Adrenal gland (tissue), 9 donors: ENCODE measurements at regions not wholly inside any gene's neighbourhood (a gene's known extent, or its start where the extent isn't known, plus 50 kb on each side); places are given as distances from the start of the nearest gene placed in this dataset.

Experiments used
- DNase-seq, 7 donors: peaks; one replicate each; pipeline ENCODE4 v3.0.0-alpha.2; 2019 to 2020
- H3K27ac ChIP-seq, 5 donors: fragments of 200-600 bp; sonication (generic) in 4 of 5; 1 replicate in 3 of 5; 2 replicates in 2 of 5; pipeline versions ENCODE4 v1.5.1 to v1.8.0; 2016 to 2020; ENCODE audit warnings: mild to moderate bottlenecking in 1 of 5
- H3K27me3 ChIP-seq: fragments of 200-600 bp; 2 replicates; pipeline ENCODE4 v1.8.0; 2021
- H3K36me3 ChIP-seq, 2 donors: fragments of 200-600 bp; replicated peaks in 1 of 2; 1 replicate in 1 of 2; 2 replicates in 1 of 2; pipeline versions ENCODE4 v1.5.1 to v1.8.0; 2018 to 2022
- H3K4me1 ChIP-seq, 2 donors: fragments of 200-600 bp; replicated peaks in 1 of 2; 1 replicate in 1 of 2; 2 replicates in 1 of 2; pipeline versions ENCODE4 v1.5.1 to v1.8.0; 2018 to 2021
- H3K4me3 ChIP-seq, 4 donors: fragments of 200-600 bp; sonication (generic) in 3 of 4; one replicate each; pipeline ENCODE4 v1.5.1; 2016 to 2018
- H3K9me3 ChIP-seq, 3 donors: fragments of 200-600 bp; sonication (generic) in 1 of 3; replicated peaks in 1 of 3; 1 replicate in 2 of 3; 2 replicates in 1 of 3; pipeline versions ENCODE4 v1.5.1 to v1.8.0; 2016 to 2021
- CTCF ChIP-seq, 6 experiments: fragments of 450-650 bp in 4 of 6; fragments of 200-600 bp in 2 of 6; sonication (generic) in 1 of 6; IDR thresholded peaks; 1 replicate in 5 of 6; 2 replicates in 1 of 6; pipeline versions ENCODE4 v1.5.1 to v1.8.0; 2016 to 2021; ENCODE audit warnings: antibody characterized with exemption in 6 of 6, mild to moderate bottlenecking in 2 of 6, moderate library complexity in 1 of 6
- POLR2A ChIP-seq, 2 donors: fragments of 450-650 bp; IDR thresholded peaks; one replicate each; pipeline ENCODE4 v1.6.1; 2017; ENCODE audit warnings: antibody characterized with exemption in 2 of 2, mild to moderate bottlenecking in 2 of 2, moderate library complexity in 1 of 2
- WGBS, 4 donors: extraction: QIAGEN DNeasy Blood & Tissue Kit in 2 of 4; methylation state at CpG; one replicate each; pipeline versions ENCODE4 v1.1.5 to v1.1.7; 2013 to 2017; 5-methylcytosine and 5-hydroxymethylcytosine counted together
- intact Hi-C, 2 donors: fragments of 100-400 bp; cut with DNase I; formaldehyde crosslinking; loops; one replicate each; pipeline versions ENCODE4 v1.14.1 to v1.15.0; 2022 to 2023
- donor health status: healthy with polysubstance abuse.
- donor health status: Bipolar disorder and iron deficiency.
- donor health status: DM: yes; HTN: yes; CAD: no.
- donor health status: DM: no; HTN: no; CAD: no.
- donor health status: DM: no; HTN: no; CAD: no.

- Histone ChIP-seq H3K9me3 (no peaks in the 10 kb centered on the region), H3K27ac (no peak overlapping the region), H3K36me3 (no peaks in the 10 kb centered on the region), H3K27me3 (peaks cover 7% of the 10 kb centered on the region), H3K4me1 (no peaks in the 10 kb centered on the region), H3K4me3 (no peak overlapping the region)
- 74 to 89% (median 78%) methylated on average over 3 of the region's 3 CpGs for WGBS, 4 donors
- no peak for TF ChIP-seq CTCF (IDR thresholded peaks at IDR 0.05)
- TF ChIP-seq POLR2A (IDR thresholded peaks at IDR 0.05): no peak
- intact Hi-C loops: no loop called here
- DNase-seq: no peak
Observed at GRCh38 chr20:41782730-41783406, 164.7 kb upstream of the CHD6 start.

GRCh38 chr20:41782255-41782654 is 164.1 kb upstream of the CHD6 start:
- Histone ChIP-seq H3K27me3 (peaks cover 7% of the 10 kb centered on the region), H3K36me3 (no peaks in the 10 kb centered on the region), H3K9me3 (no peaks in the 10 kb centered on the region), H3K27ac (no peak overlapping the region), H3K4me1 (no peaks in the 10 kb centered on the region), H3K4me3 (no peak overlapping the region)
- intact Hi-C loops: no loop called here
- 63 to 90% (median 80%) methylated on average over 2 to 3 of the region's 3 CpGs for WGBS, 4 donors
- no peak for DNase-seq
- TF ChIP-seq CTCF (IDR thresholded peaks at IDR 0.05) (no peak), POLR2A (IDR thresholded peaks at IDR 0.05) (no peak)

- intact Hi-C loops: no loop called here
- Histone ChIP-seq H3K4me3 (no peak overlapping the region), H3K9me3 (no peaks in the 10 kb centered on the region), H3K27me3 (peaks cover 16% of the 10 kb centered on the region), H3K36me3 (no peaks in the 10 kb centered on the region), H3K27ac (no peak overlapping the region), H3K4me1 (no peaks in the 10 kb centered on the region)
- TF ChIP-seq CTCF (IDR thresholded peaks at IDR 0.05): no peak
- no peak for TF ChIP-seq POLR2A (IDR thresholded peaks at IDR 0.05)
- DNase-seq: no peak
- WGBS, 4 donors: 70 to 75% (median 75%) methylated on average over 5 to 6 of the region's 6 CpGs
Observed at GRCh38 chr20:41776421-41776820, 158.2 kb upstream of the CHD6 start.

GRCh38 chr20:41774291-41774690 is 156.1 kb upstream of the CHD6 start:
- H3K4me1 ChIP-seq: no peaks in the 10 kb centered on the region
- TF ChIP-seq CTCF (IDR thresholded peaks at IDR 0.05): no peak
- no peaks in the 10 kb centered on the region for H3K36me3 ChIP-seq
- H3K27me3 ChIP-seq: peaks cover 16% of the 10 kb centered on the region
- intact Hi-C loops: no loop called here
- WGBS, 4 donors: 83 to 85% (median 84%) methylated on average over 3 of the region's 3 CpGs
- DNase-seq: no peak
- no peak overlapping the region for H3K27ac ChIP-seq
- H3K4me3 ChIP-seq: no peak overlapping the region
- no peaks in the 10 kb centered on the region for H3K9me3 ChIP-seq
